Brain pericyte (primary cell): ENCODE measurements at regions not wholly inside any gene's neighbourhood (a gene's known extent, or its start where the extent isn't known, plus 50 kb on each side); places are given as distances from the start of the nearest gene placed in this dataset.

Source experiments
- DNase-seq: peaks from one replicate; pipeline ENCODE4 v3.0.0-alpha.2; 2012; ENCODE audit warnings: low read depth, low spot score

- DNase-seq, result no peak
These were observed 83.7 kb upstream of the SLC27A6 start for GRCh38 chr5:128881502-128882018.

GRCh38 chr5:128885649-128886255 lies 79.5 kb upstream of the SLC27A6 start:
- no peak for DNase-seq

- no peak for DNase-seq
These were observed 70.2 kb upstream of the SLC27A6 start for GRCh38 chr5:128895122-128895521.

- no peak for DNase-seq
These were observed 68.6 kb upstream of the SLC27A6 start for GRCh38 chr5:128896675-128897074.

GRCh38 chr5:128903550-128903949 lies 61.7 kb upstream of the SLC27A6 start:
- no peak for DNase-seq

GRCh38 chr5:128904805-128905567 lies 60.3 kb upstream of the SLC27A6 start:
- DNase-seq, result no peak

GRCh38 chr5:128905568-128906110 lies 59.6 kb upstream of the SLC27A6 start:
- DNase-seq, result peak; percentile 26

GRCh38 chr5:128913551-128913950 lies 51.7 kb upstream of the SLC27A6 start:
- no peak for DNase-seq
